ENCODE measurements at regions not wholly inside any gene's neighbourhood (a gene's known extent, or its start where the extent isn't known, plus 50 kb on each side); places are given as distances from the start of the nearest gene placed in this dataset.

- no peak for TF ChIP-seq CTCF (IDR thresholded peaks at IDR 0.05)
- TF ChIP-seq POLR2AphosphoS5 (IDR thresholded peaks at IDR 0.05): no peak
- no peak for TF ChIP-seq POLR2A (IDR thresholded peaks at IDR 0.05)
Observed at GRCh38 chr6:164359036-164359435, 944.5 kb downstream of the QKI start.
